ENCODE measurements at regions not wholly inside any gene's neighbourhood (a gene's known extent, or its start where the extent isn't known, plus 50 kb on each side); places are given as distances from the start of the nearest gene placed in this dataset.
"Not testable (repeated sequence)": the region's sequence is repeated elsewhere in the genome, so short reads cannot be mapped to it uniquely, and the experiment has no call there.

- not testable (repeated sequence) for DNase-seq
These were observed 87.7 kb upstream of the PLGLB2 start for GRCh38 chr2:87660164-87660563.

- not testable (repeated sequence) for DNase-seq
These were observed 85.3 kb upstream of the PLGLB2 start for GRCh38 chr2:87662316-87663290.

GRCh38 chr2:87663347-87663746, 84.5 kb upstream of the PLGLB2 start:
- not testable (repeated sequence) for DNase-seq

GRCh38 chr2:87667027-87667426, 80.9 kb upstream of the PLGLB2 start:
- not testable (repeated sequence) for DNase-seq

- not testable (repeated sequence) for DNase-seq
These were observed 79.5 kb upstream of the PLGLB2 start for GRCh38 chr2:87668361-87668760.

- not testable (repeated sequence) for DNase-seq
These were observed 78.2 kb upstream of the PLGLB2 start for GRCh38 chr2:87669633-87670231.

- DNase-seq, result not testable (repeated sequence)
These were observed 75.5 kb upstream of the PLGLB2 start for GRCh38 chr2:87672404-87672803.

- not testable (repeated sequence) for DNase-seq
These were observed 73.2 kb upstream of the PLGLB2 start for GRCh38 chr2:87674729-87675128.

- not testable (repeated sequence) for DNase-seq
These were observed 72.4 kb upstream of the PLGLB2 start for GRCh38 chr2:87675487-87675886.

GRCh38 chr2:87677421-87677923, 70.4 kb upstream of the PLGLB2 start:
- not testable (repeated sequence) for DNase-seq

- DNase-seq, result not testable (repeated sequence)
These were observed 69.1 kb upstream of the PLGLB2 start for GRCh38 chr2:87678742-87679173.

GRCh38 chr2:87679950-87680349, 67.9 kb upstream of the PLGLB2 start:
- DNase-seq, result not testable (repeated sequence)

GRCh38 chr2:87680691-87681090, 67.2 kb upstream of the PLGLB2 start:
- not testable (repeated sequence) for DNase-seq

GRCh38 chr2:87683451-87683850, 64.4 kb upstream of the PLGLB2 start:
- DNase-seq, result not testable (repeated sequence)

GRCh38 chr2:87683961-87684360, 63.9 kb upstream of the PLGLB2 start:
- DNase-seq, result not testable (repeated sequence)

- DNase-seq, result not testable (repeated sequence)
These were observed 62.3 kb upstream of the PLGLB2 start for GRCh38 chr2:87685558-87685957.

GRCh38 chr2:87686873-87687549, 60.9 kb upstream of the PLGLB2 start:
- DNase-seq, result not testable (repeated sequence)

- DNase-seq, result not testable (repeated sequence)
These were observed 60.2 kb upstream of the PLGLB2 start for GRCh38 chr2:87687550-87688270.

- not testable (repeated sequence) for DNase-seq
These were observed 55.8 kb upstream of the PLGLB2 start for GRCh38 chr2:87691899-87692592.

- DNase-seq, result not testable (repeated sequence)
These were observed 55.0 kb upstream of the PLGLB2 start for GRCh38 chr2:87692914-87693313.

GRCh38 chr2:87693882-87694281, 54.0 kb upstream of the PLGLB2 start:
- not testable (repeated sequence) for DNase-seq
